RPMI7951 (cell line): ENCODE measurements at regions not wholly inside any gene's neighbourhood (a gene's known extent, or its start where the extent isn't known, plus 50 kb on each side); places are given as distances from the start of the nearest gene placed in this dataset.
A peak's percentile ranks its signal among the peaks of the same experiment; 100 is the strongest.

Experiments used
- DNase-seq: peaks from one replicate; pipeline ENCODE4 v3.0.0-alpha.2; 2012; ENCODE audit warnings: low read depth

DNA sequence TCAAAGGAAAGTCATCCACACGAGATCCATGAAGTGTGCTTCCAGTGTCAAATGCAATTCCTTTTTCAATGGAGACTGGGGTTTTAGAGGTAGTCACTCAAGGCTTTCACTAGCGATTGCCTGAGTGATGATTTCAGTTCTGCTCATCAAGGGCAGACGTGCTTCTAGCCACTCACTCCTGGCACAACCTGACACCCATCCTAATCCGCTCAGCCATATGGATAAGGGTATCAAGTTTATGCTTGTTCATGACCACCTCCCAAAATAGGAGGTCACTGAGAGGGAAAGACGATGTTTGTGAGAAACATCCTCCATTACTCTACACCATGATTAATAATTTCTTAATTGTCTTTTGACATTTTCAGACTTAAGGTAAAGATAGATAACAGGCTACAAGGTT lies 91.3 kb upstream of the HEY2 start:
- no peak for DNase-seq

DNA sequence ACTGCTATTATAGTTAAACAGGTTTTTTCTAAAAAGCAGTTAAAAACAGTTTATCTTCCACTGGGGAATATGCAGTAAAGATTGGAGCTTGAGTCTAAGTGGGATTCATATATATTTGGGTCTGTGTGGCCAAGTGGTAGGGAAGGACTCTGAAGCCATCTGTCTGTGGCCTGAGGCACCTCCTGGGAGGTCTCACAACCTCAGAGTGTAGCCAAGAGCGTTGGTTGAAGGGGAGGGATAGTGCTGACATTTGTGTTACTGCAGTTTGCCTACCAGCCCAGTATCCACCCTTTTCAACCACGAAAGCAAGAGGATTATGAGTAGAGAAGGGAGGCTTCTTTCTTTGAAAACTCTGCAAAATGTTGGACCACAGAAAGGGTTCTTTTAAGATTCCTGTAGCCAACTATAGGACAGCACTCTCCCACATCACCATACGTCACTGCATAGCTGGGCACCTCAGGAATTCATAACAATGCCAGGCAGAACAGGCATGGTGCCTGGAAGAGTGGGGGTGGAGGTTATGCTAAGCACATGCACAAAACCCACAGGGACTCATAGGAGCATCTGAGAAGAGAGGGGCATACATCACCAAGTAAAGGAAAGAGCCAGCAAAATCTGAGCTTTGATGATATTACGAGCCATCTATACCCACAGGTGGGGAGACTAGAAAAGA lies 90.5 kb upstream of the HEY2 start:
- peak; percentile 29 for DNase-seq

DNA sequence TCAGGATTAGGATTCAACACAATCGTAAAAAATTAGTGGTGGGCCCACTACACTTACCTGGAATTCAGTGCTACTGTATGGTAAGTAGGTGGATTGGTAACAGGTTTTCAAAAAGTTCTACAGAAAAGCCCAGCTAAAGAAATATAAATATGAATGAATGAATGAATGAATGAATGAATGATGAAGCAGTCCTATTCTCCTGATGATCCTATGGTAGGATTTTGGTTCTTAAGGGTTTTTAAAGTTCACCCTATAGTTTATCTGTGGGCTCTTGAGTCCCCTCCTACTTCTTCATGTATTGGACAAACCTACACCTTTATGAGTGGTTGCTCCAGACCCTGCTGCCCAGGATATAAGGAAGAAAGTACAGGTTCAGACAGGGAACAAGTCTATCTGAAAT lies 89.5 kb upstream of the HEY2 start:
- DNase-seq = no peak

DNA sequence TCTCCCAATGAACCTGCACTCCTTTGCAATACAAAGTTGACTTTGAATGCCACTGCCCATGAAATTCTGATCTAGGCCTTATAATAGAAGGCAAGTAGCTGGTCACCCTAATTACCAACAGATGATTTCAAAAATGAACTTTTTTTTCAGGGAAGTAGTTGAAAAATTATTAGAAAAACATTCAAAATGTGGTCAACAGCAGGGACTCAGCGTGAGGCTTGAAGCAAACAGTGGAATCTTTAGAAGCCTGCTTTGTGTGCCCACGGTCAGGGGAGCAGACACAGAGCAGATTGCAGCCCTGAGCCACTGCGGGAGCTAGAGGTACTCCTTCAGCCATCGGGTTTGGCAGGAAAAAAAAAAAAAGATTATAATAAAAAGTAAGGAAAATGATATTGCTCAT lies 87.1 kb upstream of the HEY2 start:
- DNase-seq = no peak

DNA sequence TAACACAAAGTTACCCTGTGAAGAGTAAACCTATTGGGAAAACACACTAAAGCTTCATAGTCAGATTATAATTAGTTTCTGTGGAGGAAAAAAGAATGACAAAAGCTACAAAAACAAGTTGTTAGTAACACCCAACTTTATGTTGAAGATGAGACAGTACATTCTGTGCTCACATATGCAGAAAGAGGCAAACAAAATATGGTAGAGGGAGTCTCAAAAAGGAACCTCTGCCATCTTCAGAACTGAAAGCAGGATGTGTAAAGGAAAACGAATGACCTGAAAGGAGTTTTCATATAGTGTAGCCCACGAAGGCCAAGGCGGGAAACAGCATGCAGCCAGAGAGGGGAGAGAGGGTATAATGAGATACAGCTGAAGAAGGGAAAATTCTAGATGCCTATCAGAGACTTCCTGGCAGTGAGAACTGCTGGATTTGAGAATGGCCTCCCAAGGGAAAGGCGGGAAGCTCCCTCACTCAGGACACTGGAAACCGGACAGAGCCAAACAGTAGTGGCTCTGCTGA lies 84.1 kb upstream of the HEY2 start:
- no peak for DNase-seq

DNA sequence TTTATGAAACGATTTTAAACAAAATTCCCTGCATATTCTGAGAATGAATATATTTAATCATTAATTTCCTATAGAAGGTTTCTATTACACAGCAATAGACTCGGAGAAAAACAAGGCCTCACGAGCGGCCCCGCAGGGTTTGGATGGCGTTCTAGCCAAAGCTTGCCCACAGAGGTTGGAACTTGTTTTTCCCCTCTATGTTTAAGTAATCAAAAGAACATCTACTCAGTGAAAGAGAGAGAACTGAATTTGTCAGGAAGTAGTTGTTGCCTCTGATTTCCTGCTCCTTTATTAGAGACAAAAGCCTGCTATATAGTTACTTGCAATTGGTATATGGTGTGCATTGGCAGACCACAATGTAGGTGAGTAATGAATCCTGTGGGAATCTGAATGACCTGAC lies 82.1 kb upstream of the HEY2 start:
- no peak for DNase-seq

DNA sequence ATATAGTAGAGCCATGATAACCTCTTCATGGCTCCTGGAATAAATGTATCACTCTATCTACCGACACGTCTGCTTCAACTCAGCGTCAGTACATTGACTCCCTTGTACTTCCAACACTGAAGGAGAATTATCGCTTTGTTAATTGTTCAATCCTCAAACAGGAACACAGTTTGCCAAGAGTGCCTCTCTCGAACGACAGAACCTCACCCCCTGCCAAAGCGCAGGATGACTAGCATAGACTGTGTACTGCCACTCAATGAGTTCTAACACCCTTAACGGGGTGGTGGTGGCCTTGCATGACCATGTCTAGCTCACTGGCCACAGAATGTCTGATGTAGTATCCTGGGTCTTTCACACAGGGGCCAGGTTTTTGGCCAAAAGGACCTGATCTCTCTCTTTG lies 81.4 kb upstream of the HEY2 start:
- no peak for DNase-seq

DNA sequence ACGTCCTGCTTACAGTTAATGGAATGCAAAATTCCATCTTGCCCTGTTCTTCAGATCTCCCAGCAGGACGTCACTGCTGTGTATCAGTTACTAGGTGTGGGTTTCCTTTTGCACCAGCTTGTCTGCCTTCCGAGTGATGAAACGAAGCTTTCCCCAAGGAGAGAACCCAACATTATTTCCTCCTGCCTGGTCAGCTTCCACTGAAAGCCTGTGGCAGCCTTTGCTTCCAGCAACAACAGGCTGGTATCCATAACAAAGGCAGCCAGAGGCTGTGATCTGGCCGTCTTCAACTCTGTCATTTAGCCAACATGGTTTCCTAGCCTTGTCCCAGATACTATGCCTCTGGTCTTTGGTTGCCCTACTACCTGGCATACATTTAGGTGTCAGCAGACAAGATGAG lies 78.9 kb upstream of the HEY2 start:
- no peak for DNase-seq

DNA sequence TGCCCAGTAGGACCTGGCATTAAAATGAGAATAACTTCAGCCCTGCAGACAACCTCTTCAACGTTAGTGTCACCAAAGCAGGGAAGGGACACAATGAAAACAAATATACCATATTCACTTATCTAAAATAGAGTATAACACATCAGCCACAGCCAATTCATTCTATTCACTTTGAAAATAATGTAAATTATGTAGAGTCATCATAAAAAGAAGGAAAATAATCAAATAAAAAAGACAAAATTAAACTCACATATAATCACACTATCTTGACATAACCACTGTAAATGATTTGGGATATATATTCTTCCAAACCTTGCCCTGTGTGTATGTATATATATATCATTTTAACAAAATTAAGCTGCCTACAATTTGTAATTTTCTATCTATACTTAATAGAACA lies 78.1 kb upstream of the HEY2 start:
- DNase-seq = no peak

DNA sequence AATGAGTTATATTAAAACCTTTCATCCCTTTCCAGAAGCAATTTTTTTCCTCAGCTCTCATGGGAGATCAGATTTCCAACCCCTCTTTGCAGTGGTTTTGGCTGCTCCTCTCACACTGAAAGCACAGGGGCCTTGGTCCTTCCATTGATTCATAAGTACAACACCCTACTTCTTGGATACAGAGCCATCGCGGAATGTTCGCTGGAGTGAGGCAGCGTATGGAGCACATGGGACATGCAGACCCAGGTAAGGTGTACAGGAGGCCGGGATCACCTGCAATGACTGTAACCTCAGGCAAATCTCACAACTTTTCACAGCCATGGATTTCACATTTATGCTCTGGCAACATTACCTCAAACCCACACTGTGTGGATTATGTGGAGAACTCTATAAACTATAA lies 75.2 kb upstream of the HEY2 start:
- DNase-seq = no peak

DNA sequence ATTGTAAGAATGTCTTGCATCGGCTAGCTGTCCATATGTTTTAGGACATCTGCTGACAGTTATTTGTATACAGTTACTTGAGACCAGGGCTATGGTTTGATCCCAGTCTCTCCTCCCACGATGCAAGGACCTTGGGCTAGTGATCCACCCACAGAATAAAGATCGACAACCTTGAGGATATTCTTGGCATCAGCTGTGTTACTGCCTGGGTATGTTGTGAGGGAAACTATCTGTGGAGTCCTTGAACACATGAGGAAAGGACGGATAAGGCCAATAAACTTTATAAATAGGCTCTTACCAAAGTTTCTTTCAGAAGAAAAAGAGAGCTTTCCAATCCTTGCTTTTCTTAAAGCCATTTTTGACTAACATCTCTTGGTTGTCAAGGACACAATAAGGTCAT lies 70.8 kb upstream of the HEY2 start:
- no peak for DNase-seq

DNA sequence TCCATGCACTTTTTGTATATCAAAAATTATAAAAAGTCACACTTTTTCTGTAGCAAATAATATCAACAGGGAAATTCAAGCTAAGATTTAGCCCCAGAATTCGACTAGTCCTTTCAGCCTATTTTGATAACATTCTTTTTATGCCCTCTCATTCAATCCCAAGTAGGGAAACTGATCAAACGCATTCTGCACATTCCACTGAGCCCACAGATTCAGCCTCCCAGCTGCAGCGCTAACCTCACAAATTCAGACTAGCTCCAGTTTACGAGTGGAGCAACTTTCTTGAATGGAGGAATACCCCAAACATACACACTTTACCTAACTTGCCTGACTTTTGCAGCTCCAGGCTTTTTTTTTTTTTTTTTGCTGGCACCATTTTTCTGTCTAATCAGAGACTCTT lies 70.3 kb upstream of the HEY2 start:
- DNase-seq = no peak

DNA sequence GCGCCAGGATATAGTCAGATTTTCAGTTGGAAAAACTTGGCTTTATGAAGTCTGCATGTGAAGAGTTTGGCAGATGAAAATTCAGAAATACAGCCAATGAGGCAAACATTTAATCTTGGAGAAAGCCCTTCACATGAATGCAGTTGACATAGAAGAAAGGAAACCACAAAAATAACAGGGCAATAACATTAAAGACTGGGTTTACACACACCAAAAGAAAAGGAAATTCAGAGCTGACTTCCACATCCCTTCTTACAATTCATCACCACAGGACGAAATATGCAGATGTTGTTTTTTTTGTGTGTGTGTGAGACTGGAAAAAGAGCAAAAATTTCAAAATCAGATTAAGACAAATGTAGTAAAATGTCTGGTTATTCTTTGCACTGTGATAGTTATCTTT lies 69.8 kb upstream of the HEY2 start:
- DNase-seq = no peak

DNA sequence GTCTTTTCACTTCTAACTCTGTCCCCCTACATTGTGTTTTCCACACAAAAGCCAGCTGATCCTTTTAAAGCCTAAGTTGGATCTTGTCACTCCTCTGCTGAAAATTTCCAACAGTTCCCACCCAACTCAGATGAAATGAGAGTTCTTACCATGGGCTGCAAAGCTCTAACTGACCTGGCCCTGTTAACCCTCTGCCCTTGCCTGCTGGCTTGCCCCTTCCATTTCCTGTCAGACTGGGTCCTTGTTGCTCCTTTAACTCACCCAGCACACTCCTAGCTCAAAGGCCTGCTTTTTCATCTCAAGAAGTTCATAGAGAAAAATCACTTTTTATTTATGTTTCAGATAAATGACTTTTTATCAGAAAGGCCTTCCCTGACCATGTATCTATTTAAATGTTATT lies 66.5 kb upstream of the HEY2 start:
- DNase-seq = no peak

DNA sequence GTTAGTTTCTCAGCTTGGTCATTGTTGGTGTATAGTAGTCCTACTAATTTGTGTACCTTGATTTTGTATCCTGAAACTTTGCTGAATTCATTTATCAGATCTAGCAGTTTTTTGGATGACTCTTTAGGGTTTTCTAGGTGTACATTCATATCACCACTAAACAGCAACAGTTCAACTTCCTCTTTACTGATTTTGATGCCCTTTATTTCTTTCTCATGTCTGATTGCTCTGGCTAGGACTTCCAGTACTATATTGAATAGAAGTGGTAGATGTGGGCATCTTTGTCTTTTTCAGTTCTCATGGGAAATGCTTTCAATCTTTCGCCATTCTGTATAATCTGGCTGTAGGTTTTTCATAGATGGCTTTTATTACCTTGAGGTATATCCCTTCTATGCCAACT lies 61.3 kb upstream of the HEY2 start:
- no peak for DNase-seq

DNA sequence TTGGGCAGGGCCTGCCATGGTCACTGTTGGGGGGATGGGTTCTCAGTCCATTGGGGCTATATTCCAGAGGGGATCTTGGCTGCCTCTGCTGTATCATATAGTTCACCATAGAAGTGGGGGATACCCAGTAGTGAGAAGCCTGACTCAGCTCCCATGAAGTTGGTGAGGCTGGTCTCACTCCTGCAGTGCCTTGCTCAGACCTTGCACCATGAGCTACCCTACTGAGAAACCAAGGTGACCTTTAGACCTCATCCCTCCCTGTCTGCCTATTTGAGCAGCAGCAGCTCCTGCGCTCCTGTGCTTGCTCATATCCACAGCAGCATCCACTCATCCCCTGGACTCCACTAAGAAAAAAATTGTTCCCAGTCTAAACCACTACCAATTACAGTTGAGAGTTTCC lies 56.0 kb upstream of the HEY2 start:
- DNase-seq = no peak

DNA sequence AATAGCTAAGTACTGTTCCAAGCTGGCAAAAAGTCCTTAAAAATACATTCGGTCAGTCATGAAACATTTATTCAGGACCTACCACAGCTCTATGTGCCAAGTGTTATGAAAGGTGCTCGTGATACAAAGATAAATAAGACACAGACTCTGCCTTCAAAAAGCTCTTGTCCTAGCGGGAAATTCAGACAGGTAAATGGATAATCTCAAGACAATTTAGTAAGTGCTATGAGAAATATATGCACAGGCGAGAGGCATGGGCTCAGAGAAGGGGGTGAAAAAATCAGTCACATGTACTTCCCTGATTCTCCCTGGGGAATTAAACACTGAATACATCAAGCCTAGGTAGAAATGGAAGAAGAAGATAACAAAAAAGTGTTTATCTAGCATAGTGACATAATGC lies 49.8 kb upstream of the HEY2 start:
- DNase-seq = no peak
